ENCODE measurements at regions not wholly inside any gene's neighbourhood (a gene's known extent, or its start where the extent isn't known, plus 50 kb on each side); places are given as distances from the start of the nearest gene placed in this dataset.

GRCh38 chr14:40691066-40691465 lies 915.6 kb upstream of the LRFN5 start:
- no peak for TF ChIP-seq POLR2AphosphoS5 (IDR thresholded peaks at IDR 0.05; ENCODE audit: low read depth, low read length)
- TF ChIP-seq TAF1 (IDR thresholded peaks at IDR 0.05; ENCODE audit: borderline replicate concordance, insufficient read depth, low read length): no peak

Data from PFSK-1 (cell line).